WTC11 (cell line): ENCODE measurements at regions not wholly inside any gene's neighbourhood (a gene's known extent, or its start where the extent isn't known, plus 50 kb on each side); places are given as distances from the start of the nearest gene placed in this dataset.

Source experiments
- ATF1 ChIP-seq: sonication (generic); formaldehyde crosslinking; IDR thresholded peaks from 2 replicates; pipeline ENCODE4 v1.8.1; 2023; ENCODE audit warnings: mild to moderate bottlenecking, moderate library complexity, missing genetic modification reagents
- FOXP1 ChIP-seq: sonication (generic); formaldehyde crosslinking; IDR thresholded peaks from 2 replicates; pipeline ENCODE4 v1.8.0; 2022; ENCODE audit warnings: missing genetic modification reagents, mild to moderate bottlenecking, moderate library complexity, borderline replicate concordance
- RELA ChIP-seq: sonication (generic); formaldehyde crosslinking; IDR thresholded peaks from 2 replicates; pipeline ENCODE4 v1.8.1; 2022; ENCODE audit warnings: missing genetic modification reagents, mild to moderate bottlenecking, borderline replicate concordance
- ZNF121 ChIP-seq: sonication (generic); formaldehyde crosslinking; IDR thresholded peaks from 2 replicates; pipeline ENCODE4 v1.8.0; 2023; ENCODE audit warnings: missing genetic modification reagents
- TF ChIP-seq, protein P1 (sequence below): fragments of 200-600 bp; IDR thresholded peaks from 2 replicates; pipeline ENCODE4 v1.8.0; 2022; ENCODE audit warnings: antibody characterized with exemption
- TF ChIP-seq, protein P2 (sequence below): fragments of 250-450 bp; sonication (Bioruptor Pico); IDR thresholded peaks from 2 replicates; pipeline ENCODE4 v1.9.0; 2021; ENCODE audit warnings: mild to moderate bottlenecking

DNA sequence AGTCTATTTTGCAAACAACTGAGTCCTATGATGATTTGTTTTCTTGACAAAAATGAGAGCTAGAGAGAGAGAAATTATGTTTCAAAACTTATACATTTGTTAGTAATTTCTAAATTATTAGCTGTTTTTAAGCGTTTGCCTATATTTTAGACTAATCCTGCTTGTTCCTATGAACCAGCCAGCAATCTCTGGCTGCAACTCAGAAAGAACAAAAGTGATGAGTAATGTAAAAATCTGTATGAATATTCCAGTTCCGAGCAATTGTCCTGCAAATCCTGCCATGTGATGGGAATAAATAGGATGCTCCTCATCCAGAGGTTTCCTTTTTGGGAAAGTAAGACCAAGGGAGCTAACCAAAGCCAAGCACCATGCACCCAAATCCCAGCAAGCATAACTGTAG, 228.3 kb upstream of the GBE1 start:
- TF ChIP-seq, protein P1, sequence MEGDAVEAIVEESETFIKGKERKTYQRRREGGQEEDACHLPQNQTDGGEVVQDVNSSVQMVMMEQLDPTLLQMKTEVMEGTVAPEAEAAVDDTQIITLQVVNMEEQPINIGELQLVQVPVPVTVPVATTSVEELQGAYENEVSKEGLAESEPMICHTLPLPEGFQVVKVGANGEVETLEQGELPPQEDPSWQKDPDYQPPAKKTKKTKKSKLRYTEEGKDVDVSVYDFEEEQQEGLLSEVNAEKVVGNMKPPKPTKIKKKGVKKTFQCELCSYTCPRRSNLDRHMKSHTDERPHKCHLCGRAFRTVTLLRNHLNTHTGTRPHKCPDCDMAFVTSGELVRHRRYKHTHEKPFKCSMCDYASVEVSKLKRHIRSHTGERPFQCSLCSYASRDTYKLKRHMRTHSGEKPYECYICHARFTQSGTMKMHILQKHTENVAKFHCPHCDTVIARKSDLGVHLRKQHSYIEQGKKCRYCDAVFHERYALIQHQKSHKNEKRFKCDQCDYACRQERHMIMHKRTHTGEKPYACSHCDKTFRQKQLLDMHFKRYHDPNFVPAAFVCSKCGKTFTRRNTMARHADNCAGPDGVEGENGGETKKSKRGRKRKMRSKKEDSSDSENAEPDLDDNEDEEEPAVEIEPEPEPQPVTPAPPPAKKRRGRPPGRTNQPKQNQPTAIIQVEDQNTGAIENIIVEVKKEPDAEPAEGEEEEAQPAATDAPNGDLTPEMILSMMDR: no peak
- TF ChIP-seq ATF1 (CRISPR knock-in tag) (no peak), ZNF121 (CRISPR knock-in tag) (no peak), RELA (CRISPR knock-in tag) (no peak), FOXP1 (CRISPR knock-in tag) (no peak)
- TF ChIP-seq, protein P2, sequence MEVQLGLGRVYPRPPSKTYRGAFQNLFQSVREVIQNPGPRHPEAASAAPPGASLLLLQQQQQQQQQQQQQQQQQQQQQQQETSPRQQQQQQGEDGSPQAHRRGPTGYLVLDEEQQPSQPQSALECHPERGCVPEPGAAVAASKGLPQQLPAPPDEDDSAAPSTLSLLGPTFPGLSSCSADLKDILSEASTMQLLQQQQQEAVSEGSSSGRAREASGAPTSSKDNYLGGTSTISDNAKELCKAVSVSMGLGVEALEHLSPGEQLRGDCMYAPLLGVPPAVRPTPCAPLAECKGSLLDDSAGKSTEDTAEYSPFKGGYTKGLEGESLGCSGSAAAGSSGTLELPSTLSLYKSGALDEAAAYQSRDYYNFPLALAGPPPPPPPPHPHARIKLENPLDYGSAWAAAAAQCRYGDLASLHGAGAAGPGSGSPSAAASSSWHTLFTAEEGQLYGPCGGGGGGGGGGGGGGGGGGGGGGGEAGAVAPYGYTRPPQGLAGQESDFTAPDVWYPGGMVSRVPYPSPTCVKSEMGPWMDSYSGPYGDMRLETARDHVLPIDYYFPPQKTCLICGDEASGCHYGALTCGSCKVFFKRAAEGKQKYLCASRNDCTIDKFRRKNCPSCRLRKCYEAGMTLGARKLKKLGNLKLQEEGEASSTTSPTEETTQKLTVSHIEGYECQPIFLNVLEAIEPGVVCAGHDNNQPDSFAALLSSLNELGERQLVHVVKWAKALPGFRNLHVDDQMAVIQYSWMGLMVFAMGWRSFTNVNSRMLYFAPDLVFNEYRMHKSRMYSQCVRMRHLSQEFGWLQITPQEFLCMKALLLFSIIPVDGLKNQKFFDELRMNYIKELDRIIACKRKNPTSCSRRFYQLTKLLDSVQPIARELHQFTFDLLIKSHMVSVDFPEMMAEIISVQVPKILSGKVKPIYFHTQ (CRISPR knock-in tag): no peak
